HT1080 (cell line): ENCODE measurements at regions not wholly inside any gene's neighbourhood (a gene's known extent, or its start where the extent isn't known, plus 50 kb on each side); places are given as distances from the start of the nearest gene placed in this dataset.
A peak's percentile ranks its signal among the peaks of the same experiment; 100 is the strongest.
"Not testable (repeated sequence)": the region's sequence is repeated elsewhere in the genome, so short reads cannot be mapped to it uniquely, and the experiment has no call there.

Experiments
- DNase-seq: peaks from one replicate; pipeline ENCODE4 v3.0.0-alpha.2; 2015; ENCODE audit warnings: low read depth

GRCh38 chr1:116850436-116850835 lies 59.3 kb upstream of the PTGFRN start:
- DNase-seq, result peak; percentile 82

GRCh38 chr1:116851189-116851588 lies 58.5 kb upstream of the PTGFRN start:
- DNase-seq, result not testable (repeated sequence)

GRCh38 chr1:116851846-116852245 lies 57.9 kb upstream of the PTGFRN start:
- no peak for DNase-seq

GRCh38 chr1:116852367-116852766 lies 57.3 kb upstream of the PTGFRN start:
- no peak for DNase-seq

- DNase-seq, result peak; percentile 39
These were observed 56.8 kb upstream of the PTGFRN start for GRCh38 chr1:116852910-116853309.

GRCh38 chr1:116853680-116854402 lies 55.9 kb upstream of the PTGFRN start:
- DNase-seq, result peak; percentile 93

- no peak for DNase-seq
These were observed 55.4 kb upstream of the PTGFRN start for GRCh38 chr1:116854403-116854690.

- no peak for DNase-seq
These were observed 55.0 kb upstream of the PTGFRN start for GRCh38 chr1:116854716-116855115.

GRCh38 chr1:116855191-116855619 lies 54.5 kb upstream of the PTGFRN start:
- no peak for DNase-seq

- DNase-seq, result no peak
These were observed 53.9 kb upstream of the PTGFRN start for GRCh38 chr1:116855773-116856201.

- DNase-seq, result no peak
These were observed 53.4 kb upstream of the PTGFRN start for GRCh38 chr1:116856312-116856711.

GRCh38 chr1:116857092-116857491 lies 52.6 kb upstream of the PTGFRN start:
- DNase-seq, result no peak
